ENCODE measurements at regions not wholly inside any gene's neighbourhood (a gene's known extent, or its start where the extent isn't known, plus 50 kb on each side); places are given as distances from the start of the nearest gene placed in this dataset.

DNA sequence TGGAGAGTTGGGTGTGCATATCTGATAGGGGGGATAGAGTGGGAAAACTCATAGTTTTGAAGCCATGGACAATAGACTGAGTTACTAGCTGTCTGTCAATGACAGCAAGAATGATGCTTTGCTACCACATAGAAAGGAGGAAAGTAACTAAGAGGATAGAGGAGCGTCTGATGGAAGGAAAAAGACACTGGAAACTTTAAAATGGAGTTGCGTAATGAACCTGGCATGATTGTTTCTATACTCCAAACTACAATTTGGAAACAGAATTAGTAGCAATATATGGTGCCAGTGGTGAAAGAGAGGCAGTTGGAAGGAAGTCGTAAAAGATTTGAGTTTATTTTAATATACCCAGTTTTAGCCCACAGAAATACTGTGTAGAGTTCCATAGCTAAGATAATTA lies 163.6 kb downstream of the TUSC7 start:
- Mint-ChIP-seq H3K9me3 (ENCODE audit: unreplicated experiment) (no peaks in the 10 kb centered on the region), H3K27me3 (ENCODE audit: insufficient read depth, unreplicated experiment) (peaks cover 4% of the 10 kb centered on the region), H3K27ac (ENCODE audit: unreplicated experiment) (no peak overlapping the region), H3K36me3 (ENCODE audit: insufficient read depth, unreplicated experiment) (no peaks in the 10 kb centered on the region), H3K4me1 (ENCODE audit: low read depth, unreplicated experiment) (no peaks in the 10 kb centered on the region), H3K4me3 (ENCODE audit: unreplicated experiment) (no peak overlapping the region)
- no peaks in the 10 kb centered on the region for H3K4me1 ChIP-seq
- POLR2A ChIA-PET = no interaction called here
- no peaks in the 10 kb centered on the region for H3K36me3 ChIP-seq (ENCODE audit: control insufficient read depth, insufficient read depth, low read length)
- H3K27me3 ChIP-seq (replicated peaks; ENCODE audit: control insufficient read depth, insufficient read depth, low read length) = no peaks in the 10 kb centered on the region
- H3K4me3 ChIP-seq (ENCODE audit: low read depth, low read length) = no peak overlapping the region
- TF ChIP-seq, protein P1, sequence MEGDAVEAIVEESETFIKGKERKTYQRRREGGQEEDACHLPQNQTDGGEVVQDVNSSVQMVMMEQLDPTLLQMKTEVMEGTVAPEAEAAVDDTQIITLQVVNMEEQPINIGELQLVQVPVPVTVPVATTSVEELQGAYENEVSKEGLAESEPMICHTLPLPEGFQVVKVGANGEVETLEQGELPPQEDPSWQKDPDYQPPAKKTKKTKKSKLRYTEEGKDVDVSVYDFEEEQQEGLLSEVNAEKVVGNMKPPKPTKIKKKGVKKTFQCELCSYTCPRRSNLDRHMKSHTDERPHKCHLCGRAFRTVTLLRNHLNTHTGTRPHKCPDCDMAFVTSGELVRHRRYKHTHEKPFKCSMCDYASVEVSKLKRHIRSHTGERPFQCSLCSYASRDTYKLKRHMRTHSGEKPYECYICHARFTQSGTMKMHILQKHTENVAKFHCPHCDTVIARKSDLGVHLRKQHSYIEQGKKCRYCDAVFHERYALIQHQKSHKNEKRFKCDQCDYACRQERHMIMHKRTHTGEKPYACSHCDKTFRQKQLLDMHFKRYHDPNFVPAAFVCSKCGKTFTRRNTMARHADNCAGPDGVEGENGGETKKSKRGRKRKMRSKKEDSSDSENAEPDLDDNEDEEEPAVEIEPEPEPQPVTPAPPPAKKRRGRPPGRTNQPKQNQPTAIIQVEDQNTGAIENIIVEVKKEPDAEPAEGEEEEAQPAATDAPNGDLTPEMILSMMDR (IDR thresholded peaks at IDR 0.05; ENCODE audit: insufficient read depth in 1 of 2, low read depth in 1 of 2, low read length in 1 of 2, severe bottlenecking in 1 of 2, unreplicated experiment in 1 of 2) = no peak
- no peaks in the 10 kb centered on the region for H3K9me3 ChIP-seq
- no TSS peak for BruUV-seq (replicated peaks)
- CTCF ChIA-PET = no interaction called here
- intact Hi-C loops (cut with micrococcal nuclease; ENCODE audit: unreplicated experiment) = no loop called here
- no peak for DNase-seq

DNA sequence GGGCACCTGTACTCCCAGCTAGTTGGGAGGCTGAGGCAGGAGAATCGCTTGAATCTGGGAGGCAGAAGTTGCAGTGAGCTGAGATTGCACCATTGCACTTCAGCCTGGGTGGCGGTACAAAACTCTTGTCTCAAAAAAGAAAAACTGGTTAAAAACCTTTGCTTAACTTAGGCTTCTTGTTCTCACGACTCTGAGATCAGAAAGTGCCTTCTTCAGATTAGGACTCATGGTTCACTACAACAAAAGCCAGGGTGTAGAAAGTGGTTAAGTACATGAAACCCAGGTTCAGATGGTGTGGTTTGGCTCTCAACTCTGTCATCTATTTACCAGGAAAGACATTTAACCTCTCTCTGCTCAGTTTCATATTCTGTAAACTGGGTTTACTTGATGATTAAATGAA lies 168.4 kb downstream of the TUSC7 start:
- peaks cover 5% of the 10 kb centered on the region for H3K27me3 Mint-ChIP-seq (ENCODE audit: insufficient read depth, unreplicated experiment)
- H3K4me1 Mint-ChIP-seq (ENCODE audit: low read depth, unreplicated experiment) = no peaks in the 10 kb centered on the region
- TF ChIP-seq, protein P1 (IDR thresholded peaks at IDR 0.05; ENCODE audit: insufficient read depth in 1 of 2, low read depth in 1 of 2, low read length in 1 of 2, severe bottlenecking in 1 of 2, unreplicated experiment in 1 of 2) = no peak
- ChIA-PET CTCF (no interaction called here), POLR2A (no interaction called here)
- H3K4me3 ChIP-seq (ENCODE audit: low read depth, low read length) = no peak overlapping the region
- no peak overlapping the region for H3K4me3 Mint-ChIP-seq (ENCODE audit: unreplicated experiment)
- no peak overlapping the region for H3K27ac Mint-ChIP-seq (ENCODE audit: unreplicated experiment)
- no peaks in the 10 kb centered on the region for H3K36me3 ChIP-seq (ENCODE audit: control insufficient read depth, insufficient read depth, low read length)
- BruUV-seq (replicated peaks) = no TSS peak
- no peaks in the 10 kb centered on the region for H3K9me3 ChIP-seq
- DNase-seq = no peak
- intact Hi-C loops (cut with micrococcal nuclease; ENCODE audit: unreplicated experiment) = no loop called here
- H3K9me3 Mint-ChIP-seq (ENCODE audit: unreplicated experiment) = no peaks in the 10 kb centered on the region
- H3K36me3 Mint-ChIP-seq (ENCODE audit: insufficient read depth, unreplicated experiment) = no peaks in the 10 kb centered on the region
- no peaks in the 10 kb centered on the region for H3K27me3 ChIP-seq (replicated peaks; ENCODE audit: control insufficient read depth, insufficient read depth, low read length)
- no peaks in the 10 kb centered on the region for H3K4me1 ChIP-seq

DNA sequence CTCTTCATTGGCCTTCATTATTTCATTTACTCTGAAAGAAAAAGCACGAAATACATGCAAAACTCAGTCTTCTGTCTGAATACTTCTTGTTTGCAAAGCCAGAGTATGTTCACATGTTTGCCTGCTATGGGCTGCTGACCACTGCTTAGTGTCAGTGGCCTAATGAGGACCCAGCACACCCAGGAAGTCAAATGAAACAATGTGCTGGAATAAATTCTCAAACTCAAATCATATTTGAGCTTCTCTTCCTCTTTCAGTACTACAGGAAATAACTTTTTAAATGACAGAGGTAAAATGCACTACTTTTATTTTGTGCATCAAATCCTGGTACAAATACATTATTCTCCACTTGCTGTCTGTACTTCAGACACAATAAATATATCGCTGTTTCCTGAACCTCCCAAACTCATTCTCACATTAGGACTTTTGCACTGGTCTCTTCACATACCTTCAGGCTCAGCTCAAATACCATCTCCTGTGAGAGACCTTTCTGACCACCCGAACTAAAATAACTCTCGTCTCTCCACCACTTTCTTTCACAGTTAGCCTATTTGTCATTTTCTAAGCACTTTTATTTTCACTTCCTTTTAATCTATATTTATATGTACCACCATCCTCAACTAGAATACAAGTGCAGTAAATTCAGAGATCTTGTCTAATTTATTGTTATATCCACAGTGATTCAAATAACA lies 176.8 kb downstream of the TUSC7 start:
- H3K4me1 Mint-ChIP-seq (ENCODE audit: low read depth, unreplicated experiment) = no peaks in the 10 kb centered on the region
- no peaks in the 10 kb centered on the region for H3K36me3 Mint-ChIP-seq (ENCODE audit: insufficient read depth, unreplicated experiment)
- Histone ChIP-seq H3K36me3 (ENCODE audit: control insufficient read depth, insufficient read depth, low read length) (no peaks in the 10 kb centered on the region), H3K4me3 (ENCODE audit: low read depth, low read length) (no peak overlapping the region), H3K27me3 (replicated peaks; ENCODE audit: control insufficient read depth, insufficient read depth, low read length) (no peaks in the 10 kb centered on the region), H3K9me3 (no peaks in the 10 kb centered on the region), H3K4me1 (no peaks in the 10 kb centered on the region)
- TF ChIP-seq, protein P1 (IDR thresholded peaks at IDR 0.05; ENCODE audit: insufficient read depth in 1 of 2, low read depth in 1 of 2, low read length in 1 of 2, severe bottlenecking in 1 of 2, unreplicated experiment in 1 of 2) = no peak
- H3K27ac Mint-ChIP-seq (ENCODE audit: unreplicated experiment) = no peak overlapping the region
- CTCF ChIA-PET = no interaction called here
- no peak overlapping the region for H3K4me3 Mint-ChIP-seq (ENCODE audit: unreplicated experiment)
- H3K27me3 Mint-ChIP-seq (ENCODE audit: insufficient read depth, unreplicated experiment) = peaks cover 17% of the 10 kb centered on the region
- intact Hi-C loops (cut with micrococcal nuclease; ENCODE audit: unreplicated experiment) = no loop called here
- POLR2A ChIA-PET = no interaction called here
- no peak for DNase-seq
- H3K9me3 Mint-ChIP-seq (ENCODE audit: unreplicated experiment) = no peaks in the 10 kb centered on the region
- BruUV-seq (replicated peaks) = no TSS peak
